GM12878 (cell line): ENCODE measurements at regions not wholly inside any gene's neighbourhood (a gene's known extent, or its start where the extent isn't known, plus 50 kb on each side); places are given as distances from the start of the nearest gene placed in this dataset.

ENCODE experiments used
- ATAC-seq: fragments of 200-7000 bp; cut with Tn5 transposase; 3 replicates; pipeline ENCODE4 v1.9.1; 2020; ENCODE audit warnings: mild to moderate bottlenecking, moderate library complexity
- BruUV-seq: library from RNA; stranded (reverse); fragments of 400-500 nt; replicated peaks from 2 replicates; lab custom pipeline; 2021; lab: Mats Ljungman, UMichigan
- CTCF ChIA-PET: fragments of 300-600 bp; sonication (Branson Sonifier 250); formaldehyde crosslinking; extraction: SDS; loops from one replicate; lab custom pipeline; 2021; ENCODE audit warnings: inconsistent platforms; lab: Yijun Ruan, JAX
- POLR2A ChIA-PET: fragments of 350-600 bp; formaldehyde crosslinking; extraction: SDS; loops from one replicate; lab custom pipeline; 2021; ENCODE audit warnings: inconsistent platforms; lab: Charles Lee
- RAD21 ChIA-PET: fragments of 300-600 bp; sonication (Branson Sonifier 250); formaldehyde crosslinking; loops from one replicate; lab custom pipeline; 2023; ENCODE audit warnings: antibody characterized with exemption; ENCODE audit not compliant: unreplicated experiment; lab: Charles Lee
- SMC1A ChIA-PET: fragments of 300-600 bp; sonication (Branson Sonifier 250); formaldehyde crosslinking; loops from one replicate; lab custom pipeline; 2023; ENCODE audit not compliant: unreplicated experiment, uncharacterized antibody; lab: Charles Lee
- DNase-seq: peaks from one replicate; pipeline ENCODE4 v3.0.0-alpha.2; 2011; ENCODE audit warnings: low read depth, low spot score
- FAIRE-seq: peaks from 3 replicates; lab custom pipeline; 2011; peaks lifted over from hg19 to GRCh38; lab: Jason Lieb, UNC
- H2AFZ ChIP-seq: 2 replicates; pipeline ENCODE4 v1.6.0; 2011; ENCODE audit warnings: low read depth, low read length, control low read depth; ENCODE audit not compliant: control insufficient read depth
- H3K27ac ChIP-seq: 2 replicates; pipeline ENCODE4 v1.5.1; 2011; ENCODE audit warnings: control low read depth; ENCODE audit not compliant: control insufficient read depth, insufficient read depth
- H3K27me3 ChIP-seq, 2 experiments: replicated peaks in 1 of 2; 2 replicates each; pipeline versions ENCODE4 v1.6.0 to v1.6.1; 2011; ENCODE audit warnings: low read length in 1 of 2; ENCODE audit not compliant: control insufficient read depth in 2 of 2, insufficient read depth in 2 of 2
- H3K36me3 ChIP-seq, 2 experiments: 2 replicates each; pipeline ENCODE4 v1.5.1; 2011; ENCODE audit warnings: low read length in 1 of 2; ENCODE audit not compliant: control insufficient read depth in 2 of 2, insufficient read depth in 2 of 2
- H3K4me1 ChIP-seq: 2 replicates; pipeline ENCODE4 v1.6.1; 2011; ENCODE audit warnings: mild to moderate bottlenecking, low read length, moderate library complexity, mixed read lengths; ENCODE audit not compliant: control insufficient read depth, insufficient read depth
- H3K4me2 ChIP-seq: 2 replicates; pipeline ENCODE4 v1.6.0; 2011; ENCODE audit warnings: control low read depth; ENCODE audit not compliant: control insufficient read depth, insufficient read depth
- H3K4me3 ChIP-seq: fragments of 200-600 bp; sonication (generic); 2 replicates; pipeline ENCODE4 v1.5.1; 2016
- H3K79me2 ChIP-seq: 2 replicates; pipeline ENCODE4 v1.6.0; 2011; ENCODE audit warnings: low read length; ENCODE audit not compliant: control insufficient read depth, insufficient read depth
- H3K9ac ChIP-seq: 2 replicates; pipeline ENCODE4 v1.8.0; 2011; ENCODE audit warnings: low read length, control low read depth, mixed read lengths; ENCODE audit not compliant: control insufficient read depth, insufficient read depth
- H3K9me3 ChIP-seq: replicated peaks from 3 replicates; pipeline ENCODE4 v1.5.1; 2011; ENCODE audit warnings: mild to moderate bottlenecking, low read length; ENCODE audit not compliant: control insufficient read depth, insufficient read depth
- H4K20me1 ChIP-seq: 2 replicates; pipeline ENCODE4 v1.6.0; 2011; ENCODE audit not compliant: control insufficient read depth, insufficient read depth
- DPF2 ChIP-seq: fragments of 450-650 bp; IDR thresholded peaks from 2 replicates; pipeline ENCODE4 v1.6.1; 2017; ENCODE audit warnings: mild to moderate bottlenecking
- IKZF1 ChIP-seq: fragments of 450-650 bp; conservative IDR thresholded peaks from 2 replicates; pipeline ENCODE4 v1.6.1; 2017; ENCODE audit warnings: antibody characterized with exemption, mild to moderate bottlenecking
- MTA3 ChIP-seq: IDR thresholded peaks from 2 replicates; pipeline ENCODE4 v1.6.1; 2012; ENCODE audit warnings: low read length, inconsistent platforms, borderline replicate concordance
- RBBP5 ChIP-seq: fragments of 200-600 bp; sonication (generic); conservative IDR thresholded peaks from 2 replicates; pipeline ENCODE4 v1.6.1; 2016
- SUPT20H ChIP-seq: IDR thresholded peaks from 2 replicates; pipeline ENCODE4 v1.6.1; 2011; ENCODE audit warnings: low read depth, mild to moderate bottlenecking, low read length, moderate library complexity, borderline replicate concordance; ENCODE audit not compliant: control insufficient read depth
- in situ Hi-C: fragments of 300-500 bp; cut with MboI; formaldehyde crosslinking; loops from 9 replicates; pipeline ENCODE4 v1.14.3; 2018; ENCODE audit warnings: mixed read lengths
- intact Hi-C: fragments of 100-400 bp; cut with micrococcal nuclease; formaldehyde crosslinking; loops from one replicate; pipeline ENCODE4 v1.14.2; 2022; ENCODE audit not compliant: unreplicated experiment
- TF ChIP-seq, protein P1 (sequence below): fragments of 150-350 bp; IDR thresholded peaks from 2 replicates; pipeline ENCODE4 v1.6.1; 2016; ENCODE audit warnings: low read depth, low read length
- TF ChIP-seq, protein P2 (sequence below): fragments of 450-650 bp; IDR thresholded peaks from 2 replicates; pipeline ENCODE4 v1.6.1; 2017; ENCODE audit warnings: mild to moderate bottlenecking, low read depth, inconsistent platforms; ENCODE audit not compliant: poor library complexity, severe bottlenecking

GRCh38 chr12:91900971-91901370, 244.7 kb downstream of the BTG1 start:
- intact Hi-C loops (no loop called here), in situ Hi-C loops (no loop called here)
- ChIA-PET RAD21 (no interaction called here), POLR2A (no interaction called here), SMC1A (no interaction called here), CTCF (no interaction called here)
- H3K27me3 ChIP-seq: no peaks in the 10 kb centered on the region
- H4K20me1 ChIP-seq: no peaks in the 10 kb centered on the region
- H3K4me2 ChIP-seq: no peak overlapping the region
- H3K27ac ChIP-seq: no peak overlapping the region
- no peaks in the 10 kb centered on the region for H3K36me3 ChIP-seq
- H3K79me2 ChIP-seq: no peaks in the 10 kb centered on the region
- DNase-seq (no peak), FAIRE-seq (no peak), ATAC-seq (no peak)
- H3K9ac ChIP-seq: no peak overlapping the region
- no peaks in the 10 kb centered on the region; the same call in 2 of the 3 replicates for H3K9me3 ChIP-seq
- BruUV-seq: no TSS peak
- no peaks in the 10 kb centered on the region for H3K4me1 ChIP-seq
- H3K4me3 ChIP-seq: no peak overlapping the region
- TF ChIP-seq IKZF1: no peak
- TF ChIP-seq MTA3: no peak
- no peak for TF ChIP-seq RBBP5
- TF ChIP-seq, protein P1, sequence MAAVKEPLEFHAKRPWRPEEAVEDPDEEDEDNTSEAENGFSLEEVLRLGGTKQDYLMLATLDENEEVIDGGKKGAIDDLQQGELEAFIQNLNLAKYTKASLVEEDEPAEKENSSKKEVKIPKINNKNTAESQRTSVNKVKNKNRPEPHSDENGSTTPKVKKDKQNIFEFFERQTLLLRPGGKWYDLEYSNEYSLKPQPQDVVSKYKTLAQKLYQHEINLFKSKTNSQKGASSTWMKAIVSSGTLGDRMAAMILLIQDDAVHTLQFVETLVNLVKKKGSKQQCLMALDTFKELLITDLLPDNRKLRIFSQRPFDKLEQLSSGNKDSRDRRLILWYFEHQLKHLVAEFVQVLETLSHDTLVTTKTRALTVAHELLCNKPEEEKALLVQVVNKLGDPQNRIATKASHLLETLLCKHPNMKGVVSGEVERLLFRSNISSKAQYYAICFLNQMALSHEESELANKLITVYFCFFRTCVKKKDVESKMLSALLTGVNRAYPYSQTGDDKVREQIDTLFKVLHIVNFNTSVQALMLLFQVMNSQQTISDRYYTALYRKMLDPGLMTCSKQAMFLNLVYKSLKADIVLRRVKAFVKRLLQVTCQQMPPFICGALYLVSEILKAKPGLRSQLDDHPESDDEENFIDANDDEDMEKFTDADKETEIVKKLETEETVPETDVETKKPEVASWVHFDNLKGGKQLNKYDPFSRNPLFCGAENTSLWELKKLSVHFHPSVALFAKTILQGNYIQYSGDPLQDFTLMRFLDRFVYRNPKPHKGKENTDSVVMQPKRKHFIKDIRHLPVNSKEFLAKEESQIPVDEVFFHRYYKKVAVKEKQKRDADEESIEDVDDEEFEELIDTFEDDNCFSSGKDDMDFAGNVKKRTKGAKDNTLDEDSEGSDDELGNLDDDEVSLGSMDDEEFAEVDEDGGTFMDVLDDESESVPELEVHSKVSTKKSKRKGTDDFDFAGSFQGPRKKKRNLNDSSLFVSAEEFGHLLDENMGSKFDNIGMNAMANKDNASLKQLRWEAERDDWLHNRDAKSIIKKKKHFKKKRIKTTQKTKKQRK: no peak
- TF ChIP-seq SUPT20H: no peak
- no peak for TF ChIP-seq DPF2
- TF ChIP-seq, protein P2, sequence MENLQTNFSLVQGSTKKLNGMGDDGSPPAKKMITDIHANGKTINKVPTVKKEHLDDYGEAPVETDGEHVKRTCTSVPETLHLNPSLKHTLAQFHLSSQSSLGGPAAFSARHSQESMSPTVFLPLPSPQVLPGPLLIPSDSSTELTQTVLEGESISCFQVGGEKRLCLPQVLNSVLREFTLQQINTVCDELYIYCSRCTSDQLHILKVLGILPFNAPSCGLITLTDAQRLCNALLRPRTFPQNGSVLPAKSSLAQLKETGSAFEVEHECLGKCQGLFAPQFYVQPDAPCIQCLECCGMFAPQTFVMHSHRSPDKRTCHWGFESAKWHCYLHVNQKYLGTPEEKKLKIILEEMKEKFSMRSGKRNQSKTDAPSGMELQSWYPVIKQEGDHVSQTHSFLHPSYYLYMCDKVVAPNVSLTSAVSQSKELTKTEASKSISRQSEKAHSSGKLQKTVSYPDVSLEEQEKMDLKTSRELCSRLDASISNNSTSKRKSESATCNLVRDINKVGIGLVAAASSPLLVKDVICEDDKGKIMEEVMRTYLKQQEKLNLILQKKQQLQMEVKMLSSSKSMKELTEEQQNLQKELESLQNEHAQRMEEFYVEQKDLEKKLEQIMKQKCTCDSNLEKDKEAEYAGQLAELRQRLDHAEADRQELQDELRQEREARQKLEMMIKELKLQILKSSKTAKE: no peak
- H2AFZ ChIP-seq: no peak overlapping the region
